GM10248 (cell line): ENCODE measurements at regions not wholly inside any gene's neighbourhood (a gene's known extent, or its start where the extent isn't known, plus 50 kb on each side); places are given as distances from the start of the nearest gene placed in this dataset.

Source experiments
- CTCF ChIA-PET: fragments of 300-600 bp; sonication (Branson Sonifier 250); formaldehyde crosslinking; extraction: SDS; loops from one replicate; lab custom pipeline; 2021; ENCODE audit warnings: antibody characterized with exemption; lab: Yijun Ruan, JAX
- POLR2A ChIA-PET: fragments of 350-650 bp; sonication (Branson Sonifier 250); formaldehyde crosslinking; extraction: SDS; loops from one replicate; lab custom pipeline; 2020; ENCODE audit warnings: antibody characterized with exemption; lab: Yijun Ruan, JAX
- DNase-seq: peaks from one replicate; pipeline ENCODE4 v3.0.0; 2012; ENCODE audit errors: extremely low spot score
- CTCF ChIP-seq: IDR thresholded peaks from 2 replicates; pipeline ENCODE4 v1.5.1; 2012; ENCODE audit warnings: mild to moderate bottlenecking, low read depth; ENCODE audit errors: extremely low read depth, missing control alignments, control extremely low read depth

GRCh38 chr20:6693178-6693807 is 74.2 kb upstream of the BMP2 start:
- no peak for DNase-seq
- ChIA-PET POLR2A (no interaction called here), CTCF (interaction anchor here (0.7 to 1.6 kb wide), 3 partner anchors 14 to 29 kb away, joined by 3 to 4 read pairs (median 4); no protein-coding TSS in a partner anchor)

GRCh38 chr20:6692566-6693173 is 74.8 kb upstream of the BMP2 start:
- ChIA-PET CTCF (interaction anchor here (0.8 to 1.6 kb wide), 2 partner anchors 19 to 29 kb away, joined by 3 to 4 read pairs; no protein-coding TSS in a partner anchor), POLR2A (no interaction called here)
- no peak for TF ChIP-seq CTCF

More at GRCh38 chr20:6693178-6693807, 74.2 kb upstream of the BMP2 start:
- TF ChIP-seq CTCF: no peak

GRCh38 chr20:6691516-6691915 is 76.0 kb upstream of the BMP2 start:
- CTCF ChIA-PET: interaction anchor here (1.6 kb wide), 1 partner anchor 27 kb away, joined by 4 read pairs; no protein-coding TSS in a partner anchor
- no peak for TF ChIP-seq CTCF
- DNase-seq: no peak
- POLR2A ChIA-PET: no interaction called here

More at GRCh38 chr20:6692566-6693173, 74.8 kb upstream of the BMP2 start:
- no peak for DNase-seq

- no peak for DNase-seq
- no peak for TF ChIP-seq CTCF
- POLR2A ChIA-PET: no interaction called here
- CTCF ChIA-PET: interaction anchor here (1.6 kb wide), 1 partner anchor 23 kb away, joined by 5 read pairs; no protein-coding TSS in a partner anchor
These were observed 78.0 kb upstream of the BMP2 start for GRCh38 chr20:6689339-6689973.

GRCh38 chr20:6686171-6686570 is 81.3 kb upstream of the BMP2 start:
- no peak for DNase-seq
- TF ChIP-seq CTCF: no peak
- ChIA-PET CTCF (interaction anchor here (1.0 kb wide), 1 partner anchor 17 kb away, joined by 3 read pairs; no protein-coding TSS in a partner anchor), POLR2A (no interaction called here)

GRCh38 chr20:6685626-6686025 is 81.9 kb upstream of the BMP2 start:
- CTCF ChIA-PET: no interaction called here

More at GRCh38 chr20:6685626-6686025, 81.9 kb upstream of the BMP2 start:
- POLR2A ChIA-PET: no interaction called here
- TF ChIP-seq CTCF: no peak
- no peak for DNase-seq
